MM.1S (cell line): ENCODE measurements at regions not wholly inside any gene's neighbourhood (a gene's known extent, or its start where the extent isn't known, plus 50 kb on each side); places are given as distances from the start of the nearest gene placed in this dataset.

Experiments
- EZH2 ChIP-seq: fragments of 300-600 bp; sonication (generic); optimal IDR thresholded peaks from 2 replicates; pipeline ENCODE3; 2017; ENCODE audit warnings: low read depth, mild to moderate bottlenecking, antibody characterized with exemption, low read length, mixed read lengths
- TF ChIP-seq, protein P1 (sequence below): fragments of 300-600 bp; sonication (generic); IDR thresholded peaks from 2 replicates; pipeline ENCODE4 v1.5.1; 2016; ENCODE audit warnings: antibody characterized with exemption, low read length, mixed read lengths

GRCh38 chr5:29547236-29547865 lies 1646.1 kb upstream of the CDH6 start:
- TF ChIP-seq, protein P1, sequence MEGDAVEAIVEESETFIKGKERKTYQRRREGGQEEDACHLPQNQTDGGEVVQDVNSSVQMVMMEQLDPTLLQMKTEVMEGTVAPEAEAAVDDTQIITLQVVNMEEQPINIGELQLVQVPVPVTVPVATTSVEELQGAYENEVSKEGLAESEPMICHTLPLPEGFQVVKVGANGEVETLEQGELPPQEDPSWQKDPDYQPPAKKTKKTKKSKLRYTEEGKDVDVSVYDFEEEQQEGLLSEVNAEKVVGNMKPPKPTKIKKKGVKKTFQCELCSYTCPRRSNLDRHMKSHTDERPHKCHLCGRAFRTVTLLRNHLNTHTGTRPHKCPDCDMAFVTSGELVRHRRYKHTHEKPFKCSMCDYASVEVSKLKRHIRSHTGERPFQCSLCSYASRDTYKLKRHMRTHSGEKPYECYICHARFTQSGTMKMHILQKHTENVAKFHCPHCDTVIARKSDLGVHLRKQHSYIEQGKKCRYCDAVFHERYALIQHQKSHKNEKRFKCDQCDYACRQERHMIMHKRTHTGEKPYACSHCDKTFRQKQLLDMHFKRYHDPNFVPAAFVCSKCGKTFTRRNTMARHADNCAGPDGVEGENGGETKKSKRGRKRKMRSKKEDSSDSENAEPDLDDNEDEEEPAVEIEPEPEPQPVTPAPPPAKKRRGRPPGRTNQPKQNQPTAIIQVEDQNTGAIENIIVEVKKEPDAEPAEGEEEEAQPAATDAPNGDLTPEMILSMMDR: no peak
- no peak for TF ChIP-seq EZH2
